ENCODE measurements at regions not wholly inside any gene's neighbourhood (a gene's known extent, or its start where the extent isn't known, plus 50 kb on each side); places are given as distances from the start of the nearest gene placed in this dataset.

- no peak for TF ChIP-seq CTCF (conservative IDR thresholded peaks at IDR 0.05)
- TF ChIP-seq EZH2 (IDR thresholded peaks at IDR 0.05; ENCODE audit: low read depth): no peak
These were observed 56.8 kb upstream of the PARP11 start for GRCh38 chr12:3929875-3930615.

Measured in PC-9 (cell line).